ENCODE measurements at regions not wholly inside any gene's neighbourhood (a gene's known extent, or its start where the extent isn't known, plus 50 kb on each side); places are given as distances from the start of the nearest gene placed in this dataset.
"Not testable (repeated sequence)": the region's sequence is repeated elsewhere in the genome, so short reads cannot be mapped to it uniquely, and the experiment has no call there.

GRCh38 chr12:33187409-33187808 is 252.2 kb downstream of the SYT10 start:
- no peak for DNase-seq (ENCODE audit: low spot score)

GRCh38 chr12:33184161-33184560 is 255.5 kb downstream of the SYT10 start:
- no peak for DNase-seq (ENCODE audit: low spot score)

- DNase-seq (ENCODE audit: low spot score) = no peak
Observed at GRCh38 chr12:33182485-33182884, 257.1 kb downstream of the SYT10 start.

GRCh38 chr12:33180918-33181317 is 258.7 kb downstream of the SYT10 start:
- peak; percentile 64 for DNase-seq (ENCODE audit: low spot score)

- not testable (repeated sequence) for DNase-seq (ENCODE audit: low spot score)
Observed at GRCh38 chr12:33166260-33166659, 269.7 kb upstream of the PKP2 start.

GRCh38 chr12:33156042-33156441 is 259.5 kb upstream of the PKP2 start:
- no peak for DNase-seq (ENCODE audit: low spot score)

- not testable (repeated sequence) for DNase-seq (ENCODE audit: low spot score)
Observed at GRCh38 chr12:33147292-33147691, 250.7 kb upstream of the PKP2 start.

- no peak for DNase-seq (ENCODE audit: low spot score)
Observed at GRCh38 chr12:33129500-33129899, 232.9 kb upstream of the PKP2 start.

- no peak for DNase-seq (ENCODE audit: low spot score)
Observed at GRCh38 chr12:33125755-33126154, 229.2 kb upstream of the PKP2 start.

GRCh38 chr12:33116284-33116683 is 219.7 kb upstream of the PKP2 start:
- no peak for DNase-seq (ENCODE audit: low spot score)

- no peak for DNase-seq (ENCODE audit: low spot score)
Observed at GRCh38 chr12:33115716-33116115, 219.1 kb upstream of the PKP2 start.

GRCh38 chr12:33111850-33112249 is 215.3 kb upstream of the PKP2 start:
- no peak for DNase-seq (ENCODE audit: low spot score)

- DNase-seq (ENCODE audit: low spot score) = not testable (repeated sequence)
Observed at GRCh38 chr12:33107827-33108226, 211.2 kb upstream of the PKP2 start.

- DNase-seq (ENCODE audit: low spot score) = no peak
Observed at GRCh38 chr12:33093534-33093933, 197.0 kb upstream of the PKP2 start.

GRCh38 chr12:33087876-33088275 is 191.3 kb upstream of the PKP2 start:
- DNase-seq (ENCODE audit: low spot score) = not testable (repeated sequence)

GRCh38 chr12:33076401-33076800 is 179.8 kb upstream of the PKP2 start:
- not testable (repeated sequence) for DNase-seq (ENCODE audit: low spot score)

GRCh38 chr12:33075130-33075766 is 178.7 kb upstream of the PKP2 start:
- DNase-seq (ENCODE audit: low spot score) = not testable (repeated sequence)

GRCh38 chr12:33061844-33062243 is 165.3 kb upstream of the PKP2 start:
- DNase-seq (ENCODE audit: low spot score) = no peak

GRCh38 chr12:33054371-33054770 is 157.8 kb upstream of the PKP2 start:
- DNase-seq (ENCODE audit: low spot score) = no peak

- DNase-seq (ENCODE audit: low spot score) = no peak
Observed at GRCh38 chr12:33052141-33053051, 155.8 kb upstream of the PKP2 start.

- no peak for DNase-seq (ENCODE audit: low spot score)
Observed at GRCh38 chr12:33047666-33048065, 151.1 kb upstream of the PKP2 start.

- no peak for DNase-seq (ENCODE audit: low spot score)
Observed at GRCh38 chr12:33044447-33044846, 147.9 kb upstream of the PKP2 start.

GRCh38 chr12:33041562-33041961 is 145.0 kb upstream of the PKP2 start:
- no peak for DNase-seq (ENCODE audit: low spot score)

Data from LoVo (cell line).